ENCODE measurements at regions not wholly inside any gene's neighbourhood (a gene's known extent, or its start where the extent isn't known, plus 50 kb on each side); places are given as distances from the start of the nearest gene placed in this dataset.

- FAIRE-seq, result no peak
These were observed 250.0 kb downstream of the SOX11 start for GRCh38 chr2:5942204-5942603.

More at GRCh38 chr2:5942204-5942603, 250.0 kb downstream of the SOX11 start:
- ChIA-PET POLR2A (no interaction called here), CTCF (ENCODE audit: low intra/inter-chr PET ratio, low total read pairs) (no interaction called here)
- no peak for DNase-seq (ENCODE audit: low spot score)
- H3K27me3 ChIP-seq (ENCODE audit: control insufficient read depth in 1 of 2, insufficient read depth in 2 of 2, low read length in 2 of 2), result no peaks in the 10 kb centered on the region; a peak in 3 of 5 replicates
- no peak overlapping the region for H3K9ac ChIP-seq (ENCODE audit: insufficient read depth, low read depth, low read length)
- no TSS peak for BruUV-seq (replicated peaks)
- no peaks in the 10 kb centered on the region for H4K20me1 ChIP-seq (ENCODE audit: insufficient read depth, low read length)
- no peaks in the 10 kb centered on the region; the same call in 1 of the 2 replicates for H3K9me3 ChIP-seq (ENCODE audit: low read length)
- H3K4me3 ChIP-seq (replicated peaks in 1 of 3; ENCODE audit: insufficient read depth in 1 of 3, low read depth in 2 of 3, low read length in 3 of 3), result no peak overlapping the region
- in situ Hi-C loops (cut with HindIII; ENCODE audit: extremely low pct_ligation_motif_present, low pct_unique_long_range_greater_than_20kb), result no loop called here
- 8% methylated on average over 5 of the region's 7 CpGs for WGBS (ENCODE audit: low lambda C conversion rate)
- H2AFZ ChIP-seq (ENCODE audit: low read length), result no peak overlapping the region
- no peaks in the 10 kb centered on the region for H3K36me3 ChIP-seq (replicated peaks in 1 of 2; ENCODE audit: control insufficient read depth in 1 of 2, insufficient read depth in 2 of 2, low read length in 2 of 2)
- no peak for ATAC-seq
- H3K79me2 ChIP-seq (ENCODE audit: insufficient read depth, low read length), result no peaks in the 10 kb centered on the region
- no peak overlapping the region for H3K27ac ChIP-seq (ENCODE audit: extremely low read length, insufficient read depth, low read length)
- intact Hi-C loops (cut with micrococcal nuclease; ENCODE audit: unreplicated experiment), result no loop called here
- no peaks in the 10 kb centered on the region for H3K4me1 ChIP-seq (ENCODE audit: insufficient read depth, low read length)
- H3K4me2 ChIP-seq (ENCODE audit: low read depth, low read length), result no peak overlapping the region
- TF ChIP-seq TBL1XR1 (IDR thresholded peaks at IDR 0.05; ENCODE audit: borderline replicate concordance, low read length, partially characterized antibody) (no peak), ZNF142 (CRISPR knock-in tag; IDR thresholded peaks at IDR 0.05) (no peak), POLR2G (IDR thresholded peaks at IDR 0.05; ENCODE audit: low read depth, low read length) (no peak), ZBTB7A (CRISPR knock-in tag; IDR thresholded peaks at IDR 0.05) (no peak), ZMAT3 (CRISPR knock-in tag; conservative IDR thresholded peaks at IDR 0.05) (no peak), SAFB2 (CRISPR knock-in tag; IDR thresholded peaks at IDR 0.05; ENCODE audit: borderline replicate concordance, low read depth) (no peak), MTF1 (CRISPR knock-in tag; IDR thresholded peaks at IDR 0.05) (no peak), RAD51 (IDR thresholded peaks at IDR 0.05; ENCODE audit: borderline replicate concordance) (no peak), ZNF225 (CRISPR knock-in tag; IDR thresholded peaks at IDR 0.05) (no peak), ZNF414 (CRISPR knock-in tag; IDR thresholded peaks at IDR 0.05) (no peak), ZBTB33 (CRISPR knock-in tag; IDR thresholded peaks at IDR 0.05) (no peak), FOXC1 (CRISPR knock-in tag; IDR thresholded peaks at IDR 0.05; ENCODE audit: borderline replicate concordance) (no peak)

Measured in HepG2 (cell line).